Glutamatergic neuron (in vitro differentiated cells): ENCODE measurements at regions not wholly inside any gene's neighbourhood (a gene's known extent, or its start where the extent isn't known, plus 50 kb on each side); places are given as distances from the start of the nearest gene placed in this dataset.

Experiments
- DNase-seq: peaks from one replicate; pipeline ENCODE4 v3.0.0; 2022
- H3K27ac Mint-ChIP-seq: one replicate; pipeline ENCODE4 v1.8.0; 2020; ENCODE audit warnings: mild to moderate bottlenecking, mixed read lengths, inconsistent platforms; ENCODE audit not compliant: unreplicated experiment
- H3K27me3 Mint-ChIP-seq: one replicate; pipeline ENCODE4 v1.8.0; 2020; ENCODE audit warnings: mild to moderate bottlenecking, moderate library complexity, mixed read lengths, inconsistent platforms; ENCODE audit not compliant: unreplicated experiment
- H3K36me3 Mint-ChIP-seq: one replicate; pipeline ENCODE4 v1.8.0; 2020; ENCODE audit warnings: mild to moderate bottlenecking, mixed read lengths, inconsistent platforms; ENCODE audit not compliant: unreplicated experiment
- H3K4me1 Mint-ChIP-seq: one replicate; pipeline ENCODE4 v1.8.0; 2020; ENCODE audit warnings: mild to moderate bottlenecking, low read depth, mixed read lengths, inconsistent platforms; ENCODE audit not compliant: unreplicated experiment
- H3K4me3 Mint-ChIP-seq: one replicate; pipeline ENCODE4 v1.8.0; 2020; ENCODE audit warnings: mild to moderate bottlenecking, mixed read lengths, inconsistent platforms; ENCODE audit not compliant: unreplicated experiment
- H3K9me3 Mint-ChIP-seq: one replicate; pipeline ENCODE4 v1.8.0; 2020; ENCODE audit warnings: mild to moderate bottlenecking, moderate library complexity, mixed read lengths, inconsistent platforms; ENCODE audit not compliant: unreplicated experiment
- CTCF ChIP-seq: fragments of 200-600 bp; sonication (generic); IDR thresholded peaks from one replicate; pipeline ENCODE4 v1.5.0; 2021; ENCODE audit not compliant: partially characterized antibody, unreplicated experiment

GRCh38 chr13:75149776-75150175, 332.2 kb downstream of the TBC1D4 start:
- Mint-ChIP-seq H3K27me3 (no peaks in the 10 kb centered on the region), H3K9me3 (peaks cover 3% of the 10 kb centered on the region), H3K36me3 (peaks cover 13% of the 10 kb centered on the region), H3K4me1 (no peaks in the 10 kb centered on the region), H3K4me3 (no peak overlapping the region), H3K27ac (no peak overlapping the region)
- no peak for DNase-seq
- TF ChIP-seq CTCF, result no peak

DNA sequence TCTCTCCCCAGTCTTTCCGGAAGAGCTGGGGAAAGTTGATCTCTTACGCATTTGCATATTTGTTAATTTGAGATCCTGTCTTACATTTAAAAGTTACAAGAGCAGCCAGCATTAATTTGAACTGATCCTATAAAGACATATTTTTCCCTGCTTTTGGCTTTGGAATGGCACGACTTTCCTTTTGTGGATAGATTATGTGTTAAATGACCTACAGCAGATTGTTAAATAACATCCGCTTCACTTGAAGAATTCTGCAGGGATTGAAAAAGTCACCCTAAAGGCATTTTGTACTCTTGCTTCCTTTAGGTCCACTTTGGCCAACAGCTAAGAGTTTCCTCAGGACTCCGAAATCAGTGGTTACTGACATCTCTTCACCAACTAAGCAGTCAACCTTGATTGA, 334.0 kb downstream of the TBC1D4 start:
- DNase-seq, result no peak
- Mint-ChIP-seq H3K4me1 (no peaks in the 10 kb centered on the region), H3K27me3 (no peaks in the 10 kb centered on the region), H3K9me3 (peaks cover 3% of the 10 kb centered on the region), H3K4me3 (no peak overlapping the region), H3K36me3 (peaks cover 11% of the 10 kb centered on the region), H3K27ac (no peak overlapping the region)
- no peak for TF ChIP-seq CTCF

DNA sequence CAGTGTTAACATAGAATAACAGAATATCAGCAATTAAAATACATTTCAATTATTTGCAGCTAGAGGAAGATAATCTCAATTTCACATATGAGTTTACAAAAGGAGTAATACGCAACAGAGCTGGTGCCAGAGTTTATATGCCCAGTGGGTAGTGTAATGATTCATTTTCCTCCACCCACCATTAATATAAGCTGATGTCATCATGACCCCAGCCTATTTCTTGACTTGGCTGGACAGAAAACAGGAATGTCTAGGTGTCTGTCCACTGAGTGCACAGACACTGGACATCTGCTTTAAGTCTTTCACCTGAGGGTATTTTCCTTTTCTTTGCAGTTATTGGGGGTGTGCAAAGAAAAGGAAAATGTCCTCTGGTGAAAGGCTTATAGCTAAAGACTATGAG, 335.5 kb downstream of the TBC1D4 start:
- H3K4me3 Mint-ChIP-seq, result no peak overlapping the region
- peaks cover 1% of the 10 kb centered on the region for H3K9me3 Mint-ChIP-seq
- H3K4me1 Mint-ChIP-seq, result no peaks in the 10 kb centered on the region
- no peak for TF ChIP-seq CTCF
- H3K27ac Mint-ChIP-seq, result no peak overlapping the region
- no peaks in the 10 kb centered on the region for H3K27me3 Mint-ChIP-seq
- DNase-seq, result no peak
- H3K36me3 Mint-ChIP-seq, result no peaks in the 10 kb centered on the region

DNA sequence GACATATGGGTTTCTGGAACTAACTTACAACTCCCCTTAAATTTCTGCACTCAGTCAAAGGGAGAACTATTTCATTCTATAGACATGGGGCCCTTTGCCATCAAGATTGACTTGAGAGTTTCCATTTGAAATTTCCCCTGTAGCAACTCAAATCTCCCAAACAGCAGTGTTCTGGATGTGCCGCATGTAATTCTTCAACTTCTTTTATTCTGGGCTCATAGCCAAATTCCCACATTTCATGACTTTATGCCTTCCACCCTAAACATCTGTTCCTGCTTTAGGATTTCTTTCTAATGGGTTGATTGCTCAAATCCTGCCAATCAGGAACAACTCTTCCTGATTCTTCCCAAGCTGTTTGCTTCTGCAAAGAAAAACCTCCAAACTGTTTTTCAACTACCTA, 336.0 kb downstream of the TBC1D4 start:
- TF ChIP-seq CTCF, result no peak
- DNase-seq, result no peak
- Mint-ChIP-seq H3K36me3 (no peaks in the 10 kb centered on the region), H3K4me1 (no peaks in the 10 kb centered on the region), H3K27ac (no peak overlapping the region), H3K9me3 (peaks cover 1% of the 10 kb centered on the region), H3K4me3 (no peak overlapping the region), H3K27me3 (no peaks in the 10 kb centered on the region)

DNA sequence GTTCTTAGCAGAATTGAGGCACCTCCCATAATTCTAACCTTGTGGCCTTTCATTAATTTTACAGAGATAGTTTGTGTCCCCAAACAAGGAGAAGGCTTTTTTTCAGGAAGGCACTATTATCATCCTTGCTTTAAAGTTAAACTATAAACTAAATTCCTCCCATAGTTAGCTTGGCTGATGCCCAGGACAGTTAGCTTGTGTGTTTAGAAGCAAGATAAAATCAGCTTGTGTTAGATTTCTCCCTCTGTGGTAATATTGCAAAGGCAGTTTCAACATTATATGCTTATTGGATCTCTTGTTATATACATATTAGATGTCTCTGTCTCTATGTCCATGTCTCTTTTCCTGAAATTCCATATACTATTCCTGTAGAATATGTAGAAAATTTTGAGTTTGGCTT, 342.7 kb downstream of the TBC1D4 start:
- Mint-ChIP-seq H3K9me3 (peaks cover 5% of the 10 kb centered on the region), H3K27me3 (peaks cover 2% of the 10 kb centered on the region), H3K4me1 (no peaks in the 10 kb centered on the region), H3K27ac (no peak overlapping the region), H3K36me3 (peaks cover 33% of the 10 kb centered on the region), H3K4me3 (no peak overlapping the region)
- no peak for TF ChIP-seq CTCF
- no peak for DNase-seq
